RWPE1 (cell line): ENCODE measurements at regions not wholly inside any gene's neighbourhood (a gene's known extent, or its start where the extent isn't known, plus 50 kb on each side); places are given as distances from the start of the nearest gene placed in this dataset.

Source experiments
- CTCF ChIA-PET: fragments of 350-600 bp; sonication (Branson Sonifier 250); formaldehyde crosslinking; extraction: SDS; loops from one replicate; lab custom pipeline; 2021; lab: Yijun Ruan, JAX
- POLR2A ChIA-PET: fragments of 400-600 bp; formaldehyde crosslinking; extraction: SDS; loops from one replicate; lab custom pipeline; 2020; ENCODE audit warnings: antibody characterized with exemption; ENCODE audit not compliant: low non-redundant PET; lab: Yijun Ruan, JAX
- DNase-seq: peaks from one replicate; pipeline ENCODE4 v3.0.0; 2012; ENCODE audit warnings: low spot score
- H3K27ac ChIP-seq: fragments of 450-650 bp; 2 replicates; pipeline ENCODE4 v1.5.1; 2017
- TF ChIP-seq, protein P1 (sequence below): fragments of 450-650 bp; conservative IDR thresholded peaks from 2 replicates; pipeline ENCODE4 v1.5.1; 2017; ENCODE audit warnings: low read depth, mild to moderate bottlenecking

DNA sequence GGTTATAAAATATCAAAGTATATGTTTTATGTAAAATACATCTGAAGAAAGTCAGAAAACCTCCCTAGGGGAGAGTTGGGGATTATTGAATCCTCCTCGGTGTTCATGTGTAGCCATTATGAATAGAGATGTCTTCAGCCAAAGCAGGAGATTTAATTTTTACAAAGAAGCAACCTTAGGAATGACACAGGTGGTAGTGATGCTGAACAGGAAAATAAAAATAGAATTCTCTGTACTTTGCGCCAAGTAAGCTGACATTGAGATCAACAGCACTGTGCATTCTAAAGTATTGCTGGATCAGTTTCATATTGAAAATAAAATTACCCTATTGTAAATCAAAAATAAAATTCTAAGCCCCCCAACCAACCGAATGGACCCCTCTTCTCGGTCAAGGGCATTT lies 132.8 kb upstream of the TRHDE start:
- no peak overlapping the region for H3K27ac ChIP-seq
- no peak for DNase-seq
- TF ChIP-seq, protein P1, sequence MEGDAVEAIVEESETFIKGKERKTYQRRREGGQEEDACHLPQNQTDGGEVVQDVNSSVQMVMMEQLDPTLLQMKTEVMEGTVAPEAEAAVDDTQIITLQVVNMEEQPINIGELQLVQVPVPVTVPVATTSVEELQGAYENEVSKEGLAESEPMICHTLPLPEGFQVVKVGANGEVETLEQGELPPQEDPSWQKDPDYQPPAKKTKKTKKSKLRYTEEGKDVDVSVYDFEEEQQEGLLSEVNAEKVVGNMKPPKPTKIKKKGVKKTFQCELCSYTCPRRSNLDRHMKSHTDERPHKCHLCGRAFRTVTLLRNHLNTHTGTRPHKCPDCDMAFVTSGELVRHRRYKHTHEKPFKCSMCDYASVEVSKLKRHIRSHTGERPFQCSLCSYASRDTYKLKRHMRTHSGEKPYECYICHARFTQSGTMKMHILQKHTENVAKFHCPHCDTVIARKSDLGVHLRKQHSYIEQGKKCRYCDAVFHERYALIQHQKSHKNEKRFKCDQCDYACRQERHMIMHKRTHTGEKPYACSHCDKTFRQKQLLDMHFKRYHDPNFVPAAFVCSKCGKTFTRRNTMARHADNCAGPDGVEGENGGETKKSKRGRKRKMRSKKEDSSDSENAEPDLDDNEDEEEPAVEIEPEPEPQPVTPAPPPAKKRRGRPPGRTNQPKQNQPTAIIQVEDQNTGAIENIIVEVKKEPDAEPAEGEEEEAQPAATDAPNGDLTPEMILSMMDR: no peak
- POLR2A ChIA-PET: no interaction called here
- CTCF ChIA-PET: no interaction called here

DNA sequence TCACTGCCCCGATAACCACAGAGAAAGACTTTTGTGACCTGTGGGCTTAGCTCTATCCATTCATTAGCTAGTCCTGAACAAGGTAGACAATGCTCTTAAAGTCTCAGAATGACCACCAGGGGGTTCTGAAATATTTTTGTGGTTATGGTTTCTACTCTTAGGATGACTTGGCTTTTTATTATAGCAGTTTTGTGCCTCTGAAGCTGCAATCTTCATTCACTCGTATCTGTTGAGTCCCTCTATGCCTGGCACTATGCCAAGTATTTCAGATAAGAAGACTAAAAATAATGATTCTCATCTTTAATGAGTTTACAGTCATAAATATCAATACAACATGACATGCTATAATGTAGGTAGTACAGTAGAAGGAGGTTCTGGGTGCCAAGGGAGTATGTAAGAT lies 130.8 kb upstream of the TRHDE start:
- TF ChIP-seq, protein P1: no peak
- POLR2A ChIA-PET: no interaction called here
- CTCF ChIA-PET: no interaction called here
- no peak for DNase-seq
- H3K27ac ChIP-seq: no peak overlapping the region

DNA sequence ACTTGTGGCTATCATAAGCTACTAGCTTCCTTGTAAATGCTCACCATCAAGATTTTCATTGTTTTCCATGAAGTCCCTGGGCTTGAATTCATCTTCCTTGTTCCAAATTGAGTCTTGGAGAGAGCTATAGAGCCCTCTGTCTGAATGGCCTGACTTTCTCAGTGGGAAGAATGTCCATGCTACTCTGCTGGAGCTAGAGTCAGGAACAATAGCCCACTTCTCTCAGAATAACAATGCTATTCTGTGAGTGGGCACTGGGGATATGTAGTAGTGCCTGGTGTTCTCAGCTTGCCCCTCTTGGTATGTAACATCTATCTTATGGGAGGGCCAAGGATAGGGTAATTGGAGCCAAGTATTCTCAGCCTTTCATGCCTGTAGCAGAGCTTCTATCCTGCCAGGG lies 127.6 kb upstream of the TRHDE start:
- TF ChIP-seq, protein P1: no peak
- no peak overlapping the region for H3K27ac ChIP-seq
- ChIA-PET POLR2A (no interaction called here), CTCF (interaction anchor here (0.5 kb wide), 1 partner anchor 13 kb away, joined by 4 read pairs; no protein-coding TSS in a partner anchor)
- no peak for DNase-seq

DNA sequence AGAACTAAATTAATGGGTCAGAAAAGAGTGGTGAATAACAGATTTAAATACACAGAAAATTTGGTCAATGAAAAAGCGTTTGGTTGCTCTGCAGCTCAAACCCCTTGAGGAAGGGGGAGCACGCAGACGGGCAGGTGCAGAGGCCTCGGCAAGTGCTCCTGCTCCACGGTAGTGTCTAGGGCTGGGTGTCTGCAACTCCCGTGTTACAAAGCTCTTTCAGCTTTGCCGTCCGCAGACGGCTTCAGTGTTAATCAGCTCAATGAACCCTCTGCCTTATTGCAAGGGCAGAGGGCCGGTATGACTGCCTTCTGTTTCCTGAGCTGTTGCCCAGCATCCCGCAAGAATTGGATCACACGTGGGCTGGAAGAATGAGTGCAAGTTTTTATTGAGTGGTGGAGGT lies 125.7 kb upstream of the TRHDE start:
- no peak overlapping the region for H3K27ac ChIP-seq
- TF ChIP-seq, protein P1: no peak
- CTCF ChIA-PET: no interaction called here
- no peak for DNase-seq
- POLR2A ChIA-PET: no interaction called here

DNA sequence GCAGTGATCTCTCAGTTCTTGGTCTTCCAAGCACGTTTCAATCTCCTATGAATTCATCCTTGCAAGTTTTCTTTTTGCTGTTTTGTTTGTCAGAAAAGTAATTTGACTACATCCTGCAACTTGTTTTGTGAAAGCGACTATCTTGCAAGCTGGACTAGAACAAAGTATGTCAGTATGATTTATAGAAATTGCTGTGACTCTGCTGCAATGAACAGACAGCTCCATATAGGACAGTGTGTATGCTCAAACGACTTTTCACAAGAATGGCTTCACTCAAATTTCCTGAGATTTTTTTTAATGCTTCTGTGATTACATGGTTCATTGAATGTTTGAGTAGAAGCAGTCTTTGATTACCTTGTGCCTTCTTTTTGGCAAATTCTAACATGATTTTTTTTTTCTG lies 123.5 kb upstream of the TRHDE start:
- H3K27ac ChIP-seq: no peak overlapping the region
- DNase-seq: no peak
- TF ChIP-seq, protein P1: no peak
- POLR2A ChIA-PET: no interaction called here
- CTCF ChIA-PET: interaction anchor here (0.7 kb wide), 1 partner anchor 14 kb away, joined by 3 read pairs; no protein-coding TSS in a partner anchor

DNA sequence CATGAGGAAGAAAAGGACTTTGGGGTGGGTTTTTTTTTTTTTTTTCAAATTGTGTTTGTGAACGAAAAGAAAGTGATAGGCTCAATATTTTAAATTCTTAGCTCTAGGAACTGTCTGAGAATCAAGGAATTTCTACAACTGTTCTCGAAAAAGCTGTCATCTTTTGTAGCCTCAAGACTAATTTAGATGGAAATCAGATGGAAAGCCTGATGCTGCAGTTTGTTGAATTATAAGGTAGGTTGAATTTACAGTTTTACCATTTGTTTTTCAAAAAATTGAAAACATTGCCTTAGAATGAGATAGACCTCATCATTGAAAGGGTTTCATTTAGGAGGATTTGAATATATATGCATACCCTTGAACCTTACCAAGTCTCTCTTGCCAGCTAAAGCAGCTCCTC lies 109.3 kb upstream of the TRHDE start:
- H3K27ac ChIP-seq: no peak overlapping the region
- ChIA-PET POLR2A (no interaction called here), CTCF (interaction anchor here (0.7 kb wide), 1 partner anchor 10 kb away, joined by 4 read pairs; no protein-coding TSS in a partner anchor)
- DNase-seq: no peak
- TF ChIP-seq, protein P1: no peak
